Glutamatergic neuron (in vitro differentiated cells): ENCODE measurements at regions not wholly inside any gene's neighbourhood (a gene's known extent, or its start where the extent isn't known, plus 50 kb on each side); places are given as distances from the start of the nearest gene placed in this dataset.

Experiments used
- DNase-seq: peaks from one replicate; pipeline ENCODE4 v3.0.0; 2022
- H3K27ac Mint-ChIP-seq: one replicate; pipeline ENCODE4 v1.8.0; 2020; ENCODE audit warnings: mild to moderate bottlenecking, mixed read lengths, inconsistent platforms; ENCODE audit not compliant: unreplicated experiment
- H3K27me3 Mint-ChIP-seq: one replicate; pipeline ENCODE4 v1.8.0; 2020; ENCODE audit warnings: mild to moderate bottlenecking, moderate library complexity, mixed read lengths, inconsistent platforms; ENCODE audit not compliant: unreplicated experiment
- H3K36me3 Mint-ChIP-seq: one replicate; pipeline ENCODE4 v1.8.0; 2020; ENCODE audit warnings: mild to moderate bottlenecking, mixed read lengths, inconsistent platforms; ENCODE audit not compliant: unreplicated experiment
- H3K4me1 Mint-ChIP-seq: one replicate; pipeline ENCODE4 v1.8.0; 2020; ENCODE audit warnings: mild to moderate bottlenecking, low read depth, mixed read lengths, inconsistent platforms; ENCODE audit not compliant: unreplicated experiment
- H3K4me3 Mint-ChIP-seq: one replicate; pipeline ENCODE4 v1.8.0; 2020; ENCODE audit warnings: mild to moderate bottlenecking, mixed read lengths, inconsistent platforms; ENCODE audit not compliant: unreplicated experiment
- H3K9me3 Mint-ChIP-seq: one replicate; pipeline ENCODE4 v1.8.0; 2020; ENCODE audit warnings: mild to moderate bottlenecking, moderate library complexity, mixed read lengths, inconsistent platforms; ENCODE audit not compliant: unreplicated experiment
- TF ChIP-seq, protein P1 (sequence below): fragments of 200-600 bp; sonication (generic); IDR thresholded peaks from one replicate; pipeline ENCODE4 v1.5.0; 2021; ENCODE audit not compliant: partially characterized antibody, unreplicated experiment

- no peaks in the 10 kb centered on the region for H3K27me3 Mint-ChIP-seq
- H3K9me3 Mint-ChIP-seq = no peaks in the 10 kb centered on the region
- no peak overlapping the region for H3K4me3 Mint-ChIP-seq
- TF ChIP-seq, protein P1, sequence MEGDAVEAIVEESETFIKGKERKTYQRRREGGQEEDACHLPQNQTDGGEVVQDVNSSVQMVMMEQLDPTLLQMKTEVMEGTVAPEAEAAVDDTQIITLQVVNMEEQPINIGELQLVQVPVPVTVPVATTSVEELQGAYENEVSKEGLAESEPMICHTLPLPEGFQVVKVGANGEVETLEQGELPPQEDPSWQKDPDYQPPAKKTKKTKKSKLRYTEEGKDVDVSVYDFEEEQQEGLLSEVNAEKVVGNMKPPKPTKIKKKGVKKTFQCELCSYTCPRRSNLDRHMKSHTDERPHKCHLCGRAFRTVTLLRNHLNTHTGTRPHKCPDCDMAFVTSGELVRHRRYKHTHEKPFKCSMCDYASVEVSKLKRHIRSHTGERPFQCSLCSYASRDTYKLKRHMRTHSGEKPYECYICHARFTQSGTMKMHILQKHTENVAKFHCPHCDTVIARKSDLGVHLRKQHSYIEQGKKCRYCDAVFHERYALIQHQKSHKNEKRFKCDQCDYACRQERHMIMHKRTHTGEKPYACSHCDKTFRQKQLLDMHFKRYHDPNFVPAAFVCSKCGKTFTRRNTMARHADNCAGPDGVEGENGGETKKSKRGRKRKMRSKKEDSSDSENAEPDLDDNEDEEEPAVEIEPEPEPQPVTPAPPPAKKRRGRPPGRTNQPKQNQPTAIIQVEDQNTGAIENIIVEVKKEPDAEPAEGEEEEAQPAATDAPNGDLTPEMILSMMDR = no peak
- DNase-seq = no peak
- no peaks in the 10 kb centered on the region for H3K4me1 Mint-ChIP-seq
- H3K27ac Mint-ChIP-seq = no peak overlapping the region
- no peaks in the 10 kb centered on the region for H3K36me3 Mint-ChIP-seq
Measured at GRCh38 chr3:163935411-163935810, 1142.9 kb downstream of the SI start.

GRCh38 chr3:163929069-163929652 is 1149.1 kb downstream of the SI start:
- H3K4me3 Mint-ChIP-seq = no peak overlapping the region
- TF ChIP-seq, protein P1 = no peak
- H3K27ac Mint-ChIP-seq = no peak overlapping the region
- no peaks in the 10 kb centered on the region for H3K27me3 Mint-ChIP-seq
- H3K9me3 Mint-ChIP-seq = no peaks in the 10 kb centered on the region
- DNase-seq = no peak
- H3K4me1 Mint-ChIP-seq = no peaks in the 10 kb centered on the region
- no peaks in the 10 kb centered on the region for H3K36me3 Mint-ChIP-seq

DNA sequence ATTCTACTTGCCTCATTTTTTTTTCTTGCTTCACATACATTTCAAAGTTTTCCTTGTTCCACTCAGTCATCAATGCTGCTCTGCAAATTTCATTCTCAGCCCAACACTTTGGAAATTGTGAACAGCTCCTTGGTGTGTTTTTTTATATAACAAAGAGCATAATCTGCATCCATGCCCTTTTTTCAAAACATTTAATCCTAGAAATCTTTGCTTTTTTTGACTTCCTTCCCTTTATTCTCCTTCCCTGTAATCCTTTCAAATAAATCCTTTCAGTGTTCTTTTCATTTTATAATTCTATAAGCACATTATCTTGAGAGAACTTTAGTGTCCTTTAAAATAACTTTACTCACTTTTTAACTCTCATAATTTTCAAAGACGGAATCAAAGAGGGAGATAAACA is 1150.8 kb downstream of the SI start:
- Mint-ChIP-seq H3K4me1 (no peaks in the 10 kb centered on the region), H3K36me3 (no peaks in the 10 kb centered on the region), H3K9me3 (no peaks in the 10 kb centered on the region), H3K27me3 (no peaks in the 10 kb centered on the region), H3K4me3 (no peak overlapping the region), H3K27ac (no peak overlapping the region)
- no peak for DNase-seq
- TF ChIP-seq, protein P1 = no peak

DNA sequence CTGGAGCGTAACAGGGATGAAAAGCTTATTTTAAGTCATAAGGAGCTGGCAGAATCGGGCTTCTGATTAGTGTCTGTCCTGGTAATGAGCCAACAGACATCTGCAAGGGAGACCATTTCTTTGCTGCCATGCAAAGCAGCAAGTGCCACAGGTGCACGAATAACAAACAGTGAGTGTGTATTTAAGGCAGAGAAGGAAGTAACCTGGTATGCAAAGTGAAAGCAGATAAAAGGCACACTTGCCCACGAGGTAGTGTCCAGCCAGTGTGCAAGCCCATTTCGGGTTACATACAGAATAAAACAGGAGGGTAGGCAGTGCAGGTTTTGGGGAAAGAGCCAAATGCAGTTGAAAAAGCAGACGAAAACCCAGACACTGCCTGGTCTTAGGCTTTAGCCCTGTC is 1153.7 kb downstream of the SI start:
- H3K27me3 Mint-ChIP-seq = no peaks in the 10 kb centered on the region
- H3K4me1 Mint-ChIP-seq = no peaks in the 10 kb centered on the region
- TF ChIP-seq, protein P1 = no peak
- no peak overlapping the region for H3K4me3 Mint-ChIP-seq
- H3K36me3 Mint-ChIP-seq = no peaks in the 10 kb centered on the region
- no peak overlapping the region for H3K27ac Mint-ChIP-seq
- peaks cover 5% of the 10 kb centered on the region for H3K9me3 Mint-ChIP-seq
- DNase-seq = no peak

- TF ChIP-seq, protein P1 = no peak
- H3K4me3 Mint-ChIP-seq = no peak overlapping the region
- no peaks in the 10 kb centered on the region for H3K36me3 Mint-ChIP-seq
- H3K4me1 Mint-ChIP-seq = no peaks in the 10 kb centered on the region
- peaks cover 5% of the 10 kb centered on the region for H3K9me3 Mint-ChIP-seq
- H3K27ac Mint-ChIP-seq = no peak overlapping the region
- H3K27me3 Mint-ChIP-seq = peaks cover 2% of the 10 kb centered on the region
- DNase-seq = no peak
Measured at GRCh38 chr3:163919154-163919553, 1159.1 kb downstream of the SI start.
